KMS-11 (cell line): ENCODE measurements at regions not wholly inside any gene's neighbourhood (a gene's known extent, or its start where the extent isn't known, plus 50 kb on each side); places are given as distances from the start of the nearest gene placed in this dataset.

ENCODE experiments used
- H2AFZ ChIP-seq: fragments of 200-600 bp; sonication (generic); 2 replicates; pipeline ENCODE4 v1.6.1; 2016; ENCODE audit warnings: antibody characterized with exemption, mixed run types, low read depth
- H3K27ac ChIP-seq: fragments of 200-600 bp; sonication (generic); 2 replicates; pipeline ENCODE4 v1.6.1; 2016; ENCODE audit warnings: mild to moderate bottlenecking, mixed run types
- H3K27me3 ChIP-seq: fragments of 200-600 bp; sonication (generic); 2 replicates; pipeline ENCODE4 v1.6.1; 2017; ENCODE audit warnings: mild to moderate bottlenecking, low read depth, mixed run types, moderate library complexity; ENCODE audit not compliant: insufficient read depth
- H3K36me3 ChIP-seq: fragments of 200-600 bp; sonication (generic); 2 replicates; pipeline ENCODE4 v1.6.1; 2017; ENCODE audit warnings: mild to moderate bottlenecking, mixed run types; ENCODE audit not compliant: insufficient read depth
- H3K4me1 ChIP-seq: fragments of 200-600 bp; sonication (generic); 2 replicates; pipeline ENCODE4 v1.6.1; 2016; ENCODE audit warnings: mild to moderate bottlenecking, low read depth, mixed run types; ENCODE audit not compliant: poor library complexity, severe bottlenecking
- H3K4me2 ChIP-seq: fragments of 200-600 bp; sonication (generic); 2 replicates; pipeline ENCODE4 v1.7.0; 2016; ENCODE audit warnings: mild to moderate bottlenecking, mixed run types
- H3K4me3 ChIP-seq: fragments of 200-600 bp; sonication (generic); IDR thresholded peaks from 2 replicates; pipeline ENCODE4 v1.6.1; 2017; ENCODE audit warnings: low read depth, low read length, mixed read lengths; ENCODE audit not compliant: insufficient read depth
- H3K79me2 ChIP-seq: fragments of 200-600 bp; sonication (generic); 2 replicates; pipeline ENCODE4 v1.6.1; 2016; ENCODE audit warnings: low read depth, mixed run types; ENCODE audit not compliant: insufficient read depth
- H3K9ac ChIP-seq: fragments of 200-600 bp; sonication (generic); 2 replicates; pipeline ENCODE4 v1.6.1; 2016; ENCODE audit warnings: mild to moderate bottlenecking, mixed run types
- H4K20me1 ChIP-seq: fragments of 200-600 bp; sonication (generic); 2 replicates; pipeline ENCODE4 v1.6.1; 2016; ENCODE audit warnings: mild to moderate bottlenecking, mixed run types; ENCODE audit not compliant: insufficient read depth
- CTCF ChIP-seq: fragments of 200-600 bp; sonication (generic); conservative IDR thresholded peaks from 2 replicates; pipeline ENCODE4 v1.6.1; 2017; ENCODE audit warnings: low read depth, mild to moderate bottlenecking, antibody characterized with exemption, low read length, moderate library complexity, mixed read lengths

GRCh38 chr12:84619053-84619571 is 293.5 kb downstream of the SLC6A15 start:
- Histone ChIP-seq H3K27ac (no peak overlapping the region), H3K4me2 (no peak overlapping the region), H2AFZ (no peak overlapping the region), H3K4me1 (no peaks in the 10 kb centered on the region), H4K20me1 (no peaks in the 10 kb centered on the region), H3K9ac (no peak overlapping the region), H3K36me3 (no peaks in the 10 kb centered on the region), H3K27me3 (no peaks in the 10 kb centered on the region), H3K4me3 (no peak overlapping the region), H3K79me2 (no peaks in the 10 kb centered on the region)
- no peak for TF ChIP-seq CTCF

GRCh38 chr12:84607170-84607819 is 305.3 kb downstream of the SLC6A15 start:
- Histone ChIP-seq H3K4me3 (no peak overlapping the region), H3K4me2 (no peak overlapping the region), H2AFZ (no peak overlapping the region), H3K27me3 (no peaks in the 10 kb centered on the region), H3K27ac (no peak overlapping the region), H3K79me2 (no peaks in the 10 kb centered on the region), H3K36me3 (no peaks in the 10 kb centered on the region), H3K4me1 (no peaks in the 10 kb centered on the region), H3K9ac (no peak overlapping the region), H4K20me1 (no peaks in the 10 kb centered on the region)
- no peak for TF ChIP-seq CTCF

- Histone ChIP-seq H3K36me3 (no peaks in the 10 kb centered on the region), H3K9ac (no peak overlapping the region), H3K79me2 (no peaks in the 10 kb centered on the region), H3K4me2 (no peak overlapping the region), H3K4me3 (no peak overlapping the region), H4K20me1 (no peaks in the 10 kb centered on the region), H3K27ac (no peak overlapping the region), H3K27me3 (no peaks in the 10 kb centered on the region), H2AFZ (no peak overlapping the region), H3K4me1 (no peaks in the 10 kb centered on the region)
- TF ChIP-seq CTCF = no peak
Observed at GRCh38 chr12:84605983-84606382, 306.6 kb downstream of the SLC6A15 start.

- Histone ChIP-seq H3K79me2 (no peaks in the 10 kb centered on the region), H2AFZ (no peak overlapping the region), H3K27ac (no peak overlapping the region), H3K4me3 (no peak overlapping the region), H3K9ac (no peak overlapping the region), H4K20me1 (no peaks in the 10 kb centered on the region), H3K4me2 (no peak overlapping the region), H3K36me3 (no peaks in the 10 kb centered on the region), H3K4me1 (no peaks in the 10 kb centered on the region), H3K27me3 (no peaks in the 10 kb centered on the region)
- no peak for TF ChIP-seq CTCF
Observed at GRCh38 chr12:84604551-84604950, 308.0 kb downstream of the SLC6A15 start.
